Hypothalamus (tissue), 51 donors: ENCODE measurements at regions not wholly inside any gene's neighbourhood (a gene's known extent, or its start where the extent isn't known, plus 50 kb on each side); places are given as distances from the start of the nearest gene placed in this dataset.

Experiments used
- DNase-seq, 51 donors: peaks; one replicate each; lab custom pipeline; 2025; lab: John Stamatoyannopoulos, UW

DNA sequence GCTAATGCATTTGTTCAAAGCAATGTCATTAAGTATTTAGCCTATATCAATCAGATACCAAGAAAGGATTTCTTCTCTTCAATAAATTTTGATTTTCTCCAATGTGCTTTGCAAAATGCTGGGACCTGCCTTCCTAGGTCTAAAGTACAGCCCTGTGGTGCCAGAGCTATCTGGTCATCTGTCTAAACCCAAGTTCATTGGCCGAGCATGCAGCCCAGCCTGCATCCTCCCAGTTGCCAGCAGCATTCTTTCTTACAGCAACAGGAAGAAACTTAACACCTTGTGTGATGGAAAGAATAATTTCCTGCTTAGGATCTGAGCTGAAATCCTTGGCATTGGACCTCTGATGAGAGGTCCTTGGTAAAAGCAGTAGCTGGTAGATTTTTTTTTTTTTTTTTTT, 310.0 kb downstream of the RBM26 start:
- no peak for DNase-seq

DNA sequence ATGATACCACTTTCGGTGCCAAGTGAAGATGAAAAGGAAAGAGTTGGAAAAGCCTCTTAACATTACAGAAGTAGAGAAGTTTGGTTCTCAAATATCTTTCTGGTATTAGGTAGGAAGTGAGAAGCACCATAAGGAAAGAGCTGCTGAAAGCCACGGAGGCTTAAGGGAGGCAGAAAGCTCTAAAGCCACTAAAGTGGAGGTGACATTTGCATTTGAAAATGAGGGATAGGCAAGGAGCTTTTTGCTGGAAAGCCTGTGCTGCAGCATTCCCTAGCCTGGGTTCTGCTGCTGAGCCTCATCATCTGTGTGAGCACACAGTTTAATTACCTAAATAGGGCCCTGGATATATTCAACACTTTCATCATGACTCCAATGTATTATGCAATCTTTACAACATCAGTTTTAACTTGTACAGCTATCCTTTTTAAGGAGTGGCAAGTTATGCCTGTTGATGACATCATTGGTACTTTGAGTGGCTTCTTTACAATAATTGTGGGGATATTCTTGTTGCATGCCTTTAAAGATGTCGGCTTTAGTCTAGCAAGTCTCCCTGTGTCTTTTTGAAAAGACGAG, 315.4 kb downstream of the RBM26 start:
- DNase-seq = no peak

GRCh38 chr13:79084802-79085424, 321.1 kb downstream of the RBM26 start:
- DNase-seq = no peak

DNA sequence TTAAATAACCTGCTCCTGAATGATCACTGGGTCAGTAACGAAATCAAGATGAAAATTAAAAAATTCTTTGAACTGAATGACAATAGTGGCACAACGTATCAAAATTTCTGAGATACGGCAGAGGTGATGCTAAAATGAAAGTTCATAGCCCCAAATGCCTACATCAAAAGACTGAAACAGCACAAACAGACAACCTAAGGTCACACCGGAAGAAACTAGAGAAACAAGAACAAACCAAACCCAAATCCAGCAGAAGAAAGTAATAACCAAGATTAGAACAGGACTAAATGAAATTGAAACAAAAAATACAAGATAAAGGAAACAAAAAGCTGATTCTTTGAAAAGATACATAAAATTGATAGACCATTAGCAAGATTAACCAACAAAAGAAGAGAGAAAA, 324.1 kb downstream of the RBM26 start:
- DNase-seq = no peak

GRCh38 chr13:79079351-79079839, 326.7 kb downstream of the RBM26 start:
- DNase-seq = no peak

DNA sequence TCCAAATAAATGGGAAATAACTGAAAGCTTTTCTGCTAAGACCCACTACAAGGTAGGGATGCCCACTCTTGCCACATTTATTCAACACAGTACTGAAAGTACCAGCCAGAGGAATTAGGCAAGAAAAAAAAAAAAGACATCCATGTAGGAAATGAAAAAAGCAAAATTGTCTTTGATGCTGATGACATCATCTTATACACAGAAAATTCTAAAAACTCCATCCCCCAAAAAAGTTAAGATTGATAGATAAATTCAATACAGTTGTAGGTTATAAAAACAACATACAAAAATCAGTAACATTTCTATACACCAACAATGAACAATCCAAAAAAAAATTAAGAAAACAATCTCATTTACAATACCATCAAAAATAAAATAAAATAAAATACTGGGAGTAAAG, 330.4 kb downstream of the RBM26 start:
- no peak for DNase-seq

DNA sequence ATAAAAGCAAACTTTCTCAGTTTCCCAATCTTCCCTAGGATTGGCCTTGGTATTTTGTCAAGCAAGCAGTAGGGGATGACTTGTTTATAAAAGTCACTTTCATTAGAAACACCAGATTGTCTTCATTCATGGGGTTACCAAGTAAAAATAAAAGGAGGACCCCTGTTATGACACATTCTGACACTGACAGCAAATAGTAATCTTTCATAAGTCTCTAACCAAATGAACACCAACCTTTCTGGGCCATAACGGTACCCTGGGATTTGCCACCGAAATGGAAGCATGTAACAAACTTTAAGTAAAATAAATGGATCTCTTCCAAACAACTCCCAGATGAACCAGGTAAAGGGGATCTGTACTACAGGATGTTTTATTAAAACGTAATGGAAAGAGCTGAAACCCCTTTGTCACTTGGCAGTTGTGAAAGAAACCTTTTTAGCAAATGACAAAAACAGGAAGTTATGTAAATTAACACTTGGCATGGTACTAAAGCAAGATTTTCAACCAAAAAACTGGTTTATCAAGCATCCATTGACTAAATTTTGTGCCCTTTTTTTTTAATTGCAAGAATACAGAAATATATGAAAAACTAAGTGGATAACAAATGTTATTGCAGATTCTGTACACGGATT, 335.6 kb downstream of the RBM26 start:
- DNase-seq = no peak

DNA sequence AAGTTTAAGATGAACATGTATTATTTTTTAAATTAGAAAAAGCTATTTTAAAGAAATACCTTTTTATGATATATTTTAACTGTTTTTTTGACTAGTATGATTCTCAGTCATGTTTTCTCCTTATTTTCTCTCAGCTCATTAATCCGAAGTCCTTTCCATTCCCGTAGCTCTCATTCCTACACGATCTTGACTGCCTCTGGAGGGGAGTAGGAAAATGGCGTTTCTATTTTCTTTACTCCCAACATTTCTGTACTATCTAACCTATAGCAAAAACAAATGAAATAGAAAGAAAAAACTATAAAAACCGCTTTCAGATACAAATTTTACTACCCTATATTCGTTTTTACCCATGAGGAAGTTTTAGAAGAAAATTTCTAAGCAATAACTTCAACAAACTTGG, 343.8 kb downstream of the RBM26 start:
- no peak for DNase-seq

DNA sequence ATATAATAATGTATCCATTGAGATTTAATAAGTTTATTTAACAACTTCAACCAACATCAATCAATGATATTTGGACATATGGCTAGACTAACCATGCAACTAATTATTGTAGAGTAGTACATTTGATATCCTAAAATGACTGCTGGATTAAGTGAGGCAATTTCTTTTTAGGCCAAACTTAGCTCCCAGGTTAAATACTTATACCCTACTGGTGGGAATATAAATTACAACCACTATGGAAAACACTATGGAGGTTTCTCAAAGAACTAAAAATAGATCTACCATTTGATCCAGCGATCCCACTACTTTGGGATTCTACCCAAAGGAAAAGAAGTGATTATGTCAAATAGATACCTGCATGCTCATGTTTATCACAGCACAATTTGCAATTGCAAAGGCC, 345.8 kb downstream of the RBM26 start:
- no peak for DNase-seq

- DNase-seq = no peak
These were observed 349.3 kb downstream of the RBM26 start for GRCh38 chr13:79056706-79057105.

DNA sequence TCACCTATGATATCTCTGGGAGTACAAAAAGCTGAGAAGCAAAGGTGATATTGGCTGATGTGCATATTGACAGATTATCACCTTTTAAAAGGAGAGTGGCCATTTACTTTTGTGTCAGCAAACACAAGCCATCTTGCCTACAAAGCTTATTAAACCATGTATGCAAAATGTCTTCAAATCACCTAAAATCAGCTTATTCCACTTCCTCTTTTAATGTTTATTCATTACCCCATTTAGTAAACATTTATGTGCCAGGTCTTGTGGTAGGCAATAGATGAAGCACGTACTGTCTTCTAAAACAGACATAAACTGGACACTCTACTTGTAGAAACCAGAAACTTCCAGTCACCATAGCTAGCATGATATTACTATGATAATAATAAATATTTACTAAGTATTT, 354.6 kb downstream of the RBM26 start:
- DNase-seq = no peak

GRCh38 chr13:79044415-79044814, 361.6 kb downstream of the RBM26 start:
- DNase-seq = no peak

DNA sequence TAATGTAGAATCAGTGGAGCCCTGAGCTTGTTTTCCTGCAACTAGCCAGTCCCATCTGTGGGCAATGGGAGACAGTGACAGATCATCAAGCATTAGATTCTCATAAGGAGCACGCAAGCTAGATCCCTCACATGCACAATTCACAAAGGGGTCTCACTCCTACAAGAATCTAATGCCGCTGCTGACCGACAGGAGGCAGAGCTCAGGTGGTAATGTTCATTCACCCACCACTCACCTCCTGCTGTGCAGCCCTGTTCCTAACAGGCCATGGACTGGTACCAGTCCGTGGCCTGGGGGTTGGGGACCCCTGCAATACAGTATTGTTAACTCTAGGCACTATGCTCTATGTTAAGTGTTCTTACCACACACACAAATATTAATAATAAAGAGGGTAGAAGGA, 362.8 kb downstream of the RBM26 start:
- DNase-seq = no peak

GRCh38 chr13:79037197-79037596, 368.9 kb downstream of the RBM26 start:
- DNase-seq = no peak

DNA sequence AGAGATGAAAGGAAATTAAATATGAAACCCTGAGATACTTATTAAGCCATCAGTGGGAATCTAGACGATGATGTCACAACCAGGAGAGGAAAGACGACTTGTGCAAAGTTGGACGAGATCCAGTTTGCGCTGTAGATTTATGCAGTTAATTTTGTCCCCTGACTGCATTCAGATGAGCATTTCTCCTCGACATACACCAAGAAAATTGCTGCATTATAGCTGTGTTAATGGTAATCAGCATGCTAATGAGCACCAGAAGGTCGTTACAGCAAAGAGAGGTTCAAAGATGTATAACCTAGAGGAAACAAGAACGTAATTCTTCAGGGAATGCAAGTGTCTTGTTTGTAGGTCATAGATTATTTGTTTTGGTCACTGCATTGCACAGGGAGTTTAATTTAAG, 371.7 kb downstream of the RBM26 start:
- DNase-seq = no peak

DNA sequence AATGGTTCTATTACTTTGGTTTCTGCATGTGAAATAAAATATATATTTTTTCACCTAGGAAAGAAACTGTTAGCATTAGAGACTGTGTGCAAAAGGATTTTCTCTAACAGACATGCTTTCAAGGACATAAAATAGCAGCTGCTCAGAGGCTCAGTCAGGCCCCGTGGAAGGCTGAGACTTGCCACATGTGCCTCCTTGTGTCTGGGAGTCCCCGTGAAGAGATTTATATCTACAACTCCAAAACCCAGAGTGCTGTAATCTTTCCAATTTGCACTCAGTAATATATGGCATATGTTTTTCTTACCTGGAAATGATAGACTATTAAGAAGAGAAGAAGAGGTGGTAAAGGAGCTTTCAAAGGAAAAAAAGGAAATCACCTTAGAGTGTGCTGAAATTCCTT, 371.6 kb upstream of the OBI1 start:
- DNase-seq = no peak

GRCh38 chr13:79018166-79018565, 359.2 kb upstream of the OBI1 start:
- DNase-seq = no peak

- DNase-seq = no peak
These were observed 352.2 kb upstream of the OBI1 start for GRCh38 chr13:79011179-79011578.

- DNase-seq = no peak
These were observed 345.3 kb upstream of the OBI1 start for GRCh38 chr13:79003989-79004898.

DNA sequence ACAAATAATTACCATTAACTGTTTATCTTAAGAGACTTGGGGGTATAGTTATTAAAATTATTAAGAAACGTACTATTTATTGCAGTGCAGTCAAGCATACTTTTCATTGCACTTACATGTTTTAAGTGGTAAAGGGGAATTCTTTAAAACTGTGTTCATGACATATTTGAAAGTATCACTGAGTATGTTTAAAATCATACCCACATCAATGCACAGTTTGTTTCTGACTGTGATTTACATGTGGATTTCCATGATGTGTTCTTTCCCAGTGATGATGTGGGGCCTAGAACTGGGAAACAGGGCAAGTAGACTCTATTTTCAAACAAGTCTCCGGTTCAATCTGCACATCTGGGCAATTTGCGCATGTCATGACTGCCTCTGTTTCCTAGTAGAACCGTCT, 340.5 kb upstream of the OBI1 start:
- no peak for DNase-seq

DNA sequence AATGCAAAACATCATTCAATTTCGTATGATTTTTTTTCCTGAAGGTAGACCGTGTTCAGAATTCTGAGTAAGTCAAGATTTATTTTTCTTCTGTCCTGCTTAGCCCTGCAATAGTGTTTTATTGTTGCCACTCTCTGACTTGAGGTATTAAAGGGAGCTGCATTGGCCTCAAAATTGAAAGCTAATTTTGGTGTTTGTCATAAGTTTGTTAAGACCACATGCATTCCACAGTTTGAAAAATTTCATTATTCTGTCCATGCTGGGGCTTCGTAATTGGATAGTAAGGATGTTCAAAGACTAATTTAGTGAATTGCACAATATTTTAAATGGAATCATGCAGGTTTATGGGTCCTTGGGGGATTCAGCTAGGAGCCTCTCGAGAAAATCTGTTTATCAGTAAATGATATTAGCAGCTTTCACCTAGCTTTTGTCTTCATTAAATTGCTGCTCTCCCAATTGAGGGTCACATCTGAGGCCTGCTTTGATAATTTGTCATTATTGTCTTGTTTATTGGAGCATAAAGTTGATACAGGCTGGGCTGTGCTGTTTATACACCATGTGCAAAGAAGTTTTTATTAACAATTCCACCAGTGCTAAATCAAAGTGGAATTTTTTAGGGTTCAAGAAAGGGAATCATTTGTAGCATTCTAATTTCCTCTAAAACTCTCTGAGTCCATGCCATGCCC, 339.8 kb upstream of the OBI1 start:
- no peak for DNase-seq
